ENCODE measurements at regions not wholly inside any gene's neighbourhood (a gene's known extent, or its start where the extent isn't known, plus 50 kb on each side); places are given as distances from the start of the nearest gene placed in this dataset.

- no peak for TF ChIP-seq ATF2 (CRISPR knock-in tag; IDR thresholded peaks at IDR 0.05)
- TF ChIP-seq ZNF24 (IDR thresholded peaks at IDR 0.05): 0 out of 2 replicates have a peak, but pooled peaks have one; percentile 53
- TF ChIP-seq GATA2 (CRISPR knock-in tag; IDR thresholded peaks at IDR 0.05): no peak
- TF ChIP-seq DACH1 (IDR thresholded peaks at IDR 0.05; ENCODE audit: partially characterized antibody): no peak
- no peak for TF ChIP-seq ATF1 (CRISPR knock-in tag; IDR thresholded peaks at IDR 0.05)
- TF ChIP-seq ATF1 (tag; IDR thresholded peaks at IDR 0.05): peak; percentile 55
- TF ChIP-seq ZNF507 (tag; conservative IDR thresholded peaks at IDR 0.05): no peak
- TF ChIP-seq ARID3B (CRISPR knock-in tag; IDR thresholded peaks at IDR 0.05; ENCODE audit: borderline replicate concordance): no peak
- 0 out of 2 replicates have a peak, but pooled peaks have one; percentile 14 for TF ChIP-seq ZNF263 (CRISPR knock-in tag; IDR thresholded peaks at IDR 0.05; ENCODE audit: borderline replicate concordance)
- peak; percentile 30 to 49 (median 33); a peak in 4 of 6 replicates for TF ChIP-seq CTCF (IDR thresholded peaks at IDR 0.05 in 2 of 3, conservative IDR thresholded peaks at IDR 0.05 in 1 of 3; ENCODE audit: insufficient read depth in 2 of 3, low read depth in 1 of 3, low read length in 3 of 3)
- TF ChIP-seq JUNB (CRISPR knock-in tag; conservative IDR thresholded peaks at IDR 0.05): peak; percentile 50; the same call in 1 of the 2 replicates
- no peak for TF ChIP-seq PPARD (CRISPR knock-in tag; IDR thresholded peaks at IDR 0.05)
- peak in 1 of 2 experiments; percentile 74; a peak in 2 of 4 replicates for TF ChIP-seq TBL1XR1 (IDR thresholded peaks at IDR 0.05; ENCODE audit: low read length in 2 of 2)
- no peak for TF ChIP-seq SFPQ (IDR thresholded peaks at IDR 0.05; ENCODE audit: low read depth, low read length)
- TF ChIP-seq FOXK2 (conservative IDR thresholded peaks at IDR 0.05 in 1 of 2, IDR thresholded peaks at IDR 0.05 in 1 of 2; ENCODE audit: low read depth in 2 of 2): peak; percentile 98 to 99
- TF ChIP-seq LCOR (CRISPR knock-in tag; IDR thresholded peaks at IDR 0.05): peak; percentile 67
- 0 out of 2 replicates have a peak, but pooled peaks have one; percentile 18 for TF ChIP-seq ELF2 (CRISPR knock-in tag; IDR thresholded peaks at IDR 0.05)
- TF ChIP-seq MNT (conservative IDR thresholded peaks at IDR 0.05): peak; percentile 64 to 79; a peak in 3 of 4 replicates
- no peak for TF ChIP-seq KDM4B (IDR thresholded peaks at IDR 0.05; ENCODE audit: borderline replicate concordance in 2 of 2, low read depth in 1 of 2)
These were observed 161.4 kb downstream of the LY86 start (continued) for GRCh38 chr6:6749702-6750491.

Measured in K562 (cell line).